ENCODE measurements at regions not wholly inside any gene's neighbourhood (a gene's known extent, or its start where the extent isn't known, plus 50 kb on each side); places are given as distances from the start of the nearest gene placed in this dataset.

DNA sequence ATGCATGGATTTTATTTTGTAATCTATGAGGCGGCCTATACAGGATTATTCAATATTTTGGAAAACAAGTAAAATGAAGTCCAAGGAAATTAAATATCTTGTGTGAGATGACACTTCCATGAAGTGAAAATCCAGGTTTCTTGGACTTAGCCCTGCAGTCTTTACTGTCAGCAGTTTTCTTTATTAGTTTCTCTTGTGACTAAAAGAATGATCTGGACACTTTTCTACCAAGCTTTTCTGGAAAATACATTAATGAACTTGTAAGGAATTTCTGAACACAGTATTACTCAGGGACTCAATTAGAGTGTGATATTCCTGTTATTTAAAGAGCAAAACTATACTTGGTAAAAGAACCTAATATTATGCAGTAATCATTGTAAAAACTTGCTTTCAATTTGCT, 610.4 kb upstream of the SLC8A1 start:
- TF ChIP-seq, protein P1, sequence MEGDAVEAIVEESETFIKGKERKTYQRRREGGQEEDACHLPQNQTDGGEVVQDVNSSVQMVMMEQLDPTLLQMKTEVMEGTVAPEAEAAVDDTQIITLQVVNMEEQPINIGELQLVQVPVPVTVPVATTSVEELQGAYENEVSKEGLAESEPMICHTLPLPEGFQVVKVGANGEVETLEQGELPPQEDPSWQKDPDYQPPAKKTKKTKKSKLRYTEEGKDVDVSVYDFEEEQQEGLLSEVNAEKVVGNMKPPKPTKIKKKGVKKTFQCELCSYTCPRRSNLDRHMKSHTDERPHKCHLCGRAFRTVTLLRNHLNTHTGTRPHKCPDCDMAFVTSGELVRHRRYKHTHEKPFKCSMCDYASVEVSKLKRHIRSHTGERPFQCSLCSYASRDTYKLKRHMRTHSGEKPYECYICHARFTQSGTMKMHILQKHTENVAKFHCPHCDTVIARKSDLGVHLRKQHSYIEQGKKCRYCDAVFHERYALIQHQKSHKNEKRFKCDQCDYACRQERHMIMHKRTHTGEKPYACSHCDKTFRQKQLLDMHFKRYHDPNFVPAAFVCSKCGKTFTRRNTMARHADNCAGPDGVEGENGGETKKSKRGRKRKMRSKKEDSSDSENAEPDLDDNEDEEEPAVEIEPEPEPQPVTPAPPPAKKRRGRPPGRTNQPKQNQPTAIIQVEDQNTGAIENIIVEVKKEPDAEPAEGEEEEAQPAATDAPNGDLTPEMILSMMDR (IDR thresholded peaks at IDR 0.05): no peak
- no peak for TF ChIP-seq POLR2A (IDR thresholded peaks at IDR 0.05)

Measured in thyroid gland (tissue), 4 donors.